ENCODE measurements at regions not wholly inside any gene's neighbourhood (a gene's known extent, or its start where the extent isn't known, plus 50 kb on each side); places are given as distances from the start of the nearest gene placed in this dataset.

- TF ChIP-seq CTCF (IDR thresholded peaks at IDR 0.05), result no peak
- TF ChIP-seq FOXS1 (CRISPR knock-in tag; IDR thresholded peaks at IDR 0.05), result no peak
- no peak for TF ChIP-seq SMC3 (IDR thresholded peaks at IDR 0.05)
Observed at GRCh38 chr18:30886998-30887397, 155.5 kb downstream of the DSC3 start.
